Middle frontal gyrus (tissue), 1 donor: ENCODE measurements at regions not wholly inside any gene's neighbourhood (a gene's known extent, or its start where the extent isn't known, plus 50 kb on each side); places are given as distances from the start of the nearest gene placed in this dataset.

ENCODE experiments used
- DNase-seq: peaks from one replicate; pipeline ENCODE4 v3.0.0-alpha.2; 2015; ENCODE audit warnings: low spot score; ENCODE audit errors: extremely low spot score

DNA sequence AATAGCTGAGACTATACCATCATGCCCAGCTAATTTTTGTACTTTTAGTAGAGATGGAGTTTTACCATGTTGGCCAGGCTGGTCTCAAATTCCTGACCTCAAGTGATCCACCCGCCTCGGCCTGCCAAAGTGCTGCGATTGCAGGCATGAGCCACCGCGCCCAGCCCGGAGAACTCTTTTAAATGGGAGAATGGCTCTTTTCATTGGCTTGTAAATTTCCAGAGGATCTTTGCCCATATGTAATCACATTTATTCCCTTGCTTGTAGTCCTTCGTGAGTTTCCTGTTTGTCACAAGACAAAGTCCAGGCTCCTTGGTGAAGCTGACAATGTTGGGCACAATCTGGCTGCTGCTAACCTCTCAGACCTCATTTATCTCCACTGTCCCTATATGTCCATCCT is 135.1 kb downstream of the CEP57L1 start:
- no peak for DNase-seq

DNA sequence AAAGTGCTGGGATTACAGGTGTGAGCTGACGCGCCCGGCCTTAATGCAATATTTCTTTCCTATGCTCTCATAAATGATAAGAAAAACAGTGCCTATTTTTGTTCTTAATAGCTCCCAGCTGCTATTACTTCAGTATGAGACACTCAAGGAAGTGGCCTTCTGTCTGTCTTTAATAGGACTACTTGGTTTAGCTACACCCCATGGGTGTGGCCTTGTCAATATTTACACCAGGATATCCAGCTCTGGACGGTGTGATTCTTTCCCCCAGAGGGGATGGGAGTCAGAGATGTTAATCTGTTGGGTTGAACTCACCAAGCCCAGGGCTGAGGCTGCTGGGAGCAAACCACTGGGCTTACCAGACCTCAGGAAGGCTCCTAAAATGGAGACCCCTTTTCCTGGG is 134.2 kb downstream of the CEP57L1 start:
- DNase-seq, result no peak

DNA sequence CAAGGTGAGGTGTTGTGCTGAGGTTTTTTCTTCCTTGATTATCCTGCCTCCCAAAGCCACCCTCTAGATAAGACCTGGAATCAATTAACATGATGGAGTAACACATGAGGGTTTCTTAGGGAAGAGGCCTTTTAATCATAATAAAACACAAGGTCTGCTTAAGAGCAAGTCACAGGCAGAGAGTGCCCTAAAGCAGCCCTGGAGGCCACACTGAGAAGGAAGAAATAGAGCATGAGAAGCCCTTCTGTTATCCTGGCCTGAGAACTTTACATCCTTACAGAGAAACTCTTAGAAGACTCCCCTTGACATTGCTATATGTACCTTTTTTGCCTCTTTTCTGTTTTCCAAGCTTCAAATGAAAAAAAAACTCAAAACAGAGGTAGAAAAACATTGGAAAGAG is 132.3 kb downstream of the CEP57L1 start:
- no peak for DNase-seq

DNA sequence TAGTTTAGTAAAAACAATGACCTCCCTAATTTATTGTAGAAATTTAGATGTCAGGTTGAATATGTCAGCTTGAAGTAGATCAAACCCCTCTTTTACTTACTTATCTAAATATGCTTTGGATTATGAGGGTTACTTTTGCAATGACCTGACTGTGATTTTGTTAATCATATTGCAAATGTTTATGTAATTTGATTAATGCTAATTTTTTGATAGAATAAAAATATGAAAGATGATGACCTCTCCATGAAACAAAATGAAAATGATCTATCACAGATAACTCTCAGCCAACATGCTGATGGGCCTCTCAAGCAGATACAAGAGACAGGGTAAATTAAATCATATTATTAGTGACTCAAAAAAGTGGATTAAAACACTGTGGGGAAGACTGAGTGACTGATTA is 131.0 kb downstream of the CEP57L1 start:
- no peak for DNase-seq

DNA sequence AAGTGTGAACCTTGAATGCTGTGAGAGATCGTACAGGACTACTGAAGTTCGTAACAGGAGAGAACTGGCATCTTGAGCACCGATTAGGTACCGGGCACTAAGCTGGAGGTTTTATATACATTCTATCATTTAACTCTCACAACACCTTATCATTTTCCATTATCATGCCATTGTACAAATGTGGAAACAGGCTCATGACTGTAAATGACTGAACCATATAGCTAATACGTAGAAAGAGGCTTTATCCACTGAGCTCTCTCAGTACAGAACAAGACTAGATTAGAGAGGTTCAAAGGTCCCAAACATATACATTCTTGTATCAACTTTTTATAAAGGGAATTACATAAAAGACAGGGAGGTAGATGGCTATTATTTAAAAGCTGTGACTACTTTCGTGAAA is 130.6 kb downstream of the CEP57L1 start:
- DNase-seq, result no peak

DNA sequence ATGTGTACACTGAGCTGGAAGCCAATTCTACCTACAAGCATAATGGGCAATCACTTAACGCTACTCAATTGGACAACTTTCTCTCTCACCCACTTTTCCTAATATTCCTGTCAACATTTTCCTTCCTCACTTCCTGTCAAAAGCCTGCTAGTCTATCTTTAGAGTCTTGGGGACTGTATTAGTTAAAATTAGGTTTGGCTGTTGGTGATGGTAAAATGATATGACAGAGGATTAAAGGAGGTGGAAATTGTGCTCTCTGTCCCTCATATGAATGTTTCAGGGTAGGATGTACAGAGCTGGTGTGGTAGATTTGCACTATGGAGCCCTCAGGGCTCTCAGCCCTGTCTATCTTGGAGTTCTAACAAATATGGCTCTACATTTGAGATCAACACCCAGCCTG is 129.7 kb downstream of the CEP57L1 start:
- no peak for DNase-seq

DNA sequence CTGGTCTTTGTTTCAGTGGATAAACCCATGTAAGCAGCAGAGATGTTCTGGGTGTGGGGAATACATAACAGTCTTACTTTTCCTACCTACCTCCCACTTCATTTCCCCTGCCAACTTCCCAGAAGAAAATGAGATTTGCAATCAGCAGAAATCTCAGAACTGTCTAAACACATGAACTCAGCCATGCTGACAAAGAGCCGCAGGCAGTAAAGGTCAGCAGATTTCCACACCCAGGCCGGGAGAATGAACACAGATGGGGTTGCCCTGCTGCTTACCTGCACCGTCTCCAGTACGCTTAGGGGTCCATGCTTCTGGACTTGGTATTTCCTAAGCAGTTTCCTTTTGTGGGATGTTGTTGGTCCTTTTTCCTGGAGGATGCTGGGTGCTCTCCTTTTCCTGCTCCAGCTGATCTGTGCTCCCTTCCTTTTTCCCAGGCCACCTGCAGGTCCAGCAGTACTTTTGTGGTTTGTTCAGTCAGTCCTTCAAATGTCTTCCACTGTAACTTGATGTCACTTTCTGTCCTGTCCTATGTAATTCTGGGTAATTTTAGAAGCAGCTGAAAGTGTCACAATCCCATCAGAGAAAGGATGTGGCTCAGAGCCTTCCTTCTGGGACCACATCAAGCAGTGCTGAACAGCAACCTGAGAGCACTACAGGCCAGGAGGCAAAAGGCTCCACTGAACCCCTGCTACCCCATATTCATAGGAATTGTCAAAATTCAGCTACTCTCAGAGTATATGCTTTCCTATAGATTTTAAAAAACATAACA is 129.0 kb downstream of the CEP57L1 start:
- no peak for DNase-seq

DNA sequence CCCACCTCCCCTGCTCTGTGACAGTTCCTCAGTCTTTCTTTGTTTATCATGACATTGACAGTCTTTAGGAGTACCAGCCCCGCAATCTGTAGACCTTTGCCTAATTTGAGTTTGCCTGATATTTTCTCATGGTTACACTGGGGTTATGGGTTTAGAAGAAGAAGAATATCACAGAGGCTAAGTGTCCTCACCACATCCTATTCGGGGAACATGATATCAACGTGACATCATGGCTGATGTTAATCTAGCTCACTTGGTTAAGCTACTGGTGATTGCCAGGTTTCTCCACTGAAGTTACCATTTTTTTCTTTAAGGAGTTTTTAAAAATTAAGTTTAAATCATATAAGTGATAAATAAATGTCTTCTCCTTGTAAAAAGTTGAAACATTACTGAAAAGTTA is 127.5 kb downstream of the CEP57L1 start:
- no peak for DNase-seq

DNA sequence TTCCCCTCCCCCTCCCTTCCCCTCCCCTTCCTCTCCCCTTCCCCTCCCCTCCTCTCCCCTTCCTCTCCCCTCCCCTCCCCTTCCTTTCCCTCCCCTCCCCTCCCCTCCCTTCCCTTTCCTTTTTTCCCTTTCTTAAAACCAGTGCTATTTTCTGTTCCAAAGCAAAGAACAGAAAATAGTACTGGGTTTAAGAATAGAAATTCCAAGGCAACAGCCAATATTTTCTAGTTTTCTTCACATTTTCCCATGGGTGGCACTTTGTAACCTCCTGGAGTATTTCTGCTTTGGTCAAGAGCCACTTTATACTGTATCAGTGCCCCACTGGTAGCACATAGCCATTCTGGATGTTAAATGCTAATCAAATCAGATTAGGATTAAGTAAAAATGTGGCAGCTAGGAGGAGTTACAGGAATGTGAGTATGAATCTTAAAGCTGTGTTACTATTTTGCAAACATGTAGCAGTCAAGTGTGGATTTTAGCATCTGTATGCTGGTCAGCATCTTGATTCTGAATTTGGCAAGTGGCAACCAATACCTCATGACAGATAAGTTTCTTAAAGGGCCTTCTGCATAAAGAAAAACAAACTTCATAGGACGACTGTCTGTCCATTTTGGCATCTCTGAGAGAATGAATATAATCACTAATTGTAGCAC is 126.4 kb downstream of the CEP57L1 start:
- DNase-seq, result no peak
